HEK293T (cell line): ENCODE measurements at regions not wholly inside any gene's neighbourhood (a gene's known extent, or its start where the extent isn't known, plus 50 kb on each side); places are given as distances from the start of the nearest gene placed in this dataset.

Source experiments
- CTCF ChIA-PET: fragments of 350-600 bp; formaldehyde crosslinking; extraction: SDS; loops from one replicate; lab custom pipeline; 2021; ENCODE audit warnings: antibody characterized with exemption, inconsistent platforms; lab: Yijun Ruan, JAX
- POLR2A ChIA-PET: fragments of 350-600 bp; formaldehyde crosslinking; extraction: SDS; loops from one replicate; lab custom pipeline; 2020; ENCODE audit warnings: antibody characterized with exemption, inconsistent platforms; lab: Yijun Ruan, JAX
- DNase-seq: peaks from one replicate; pipeline ENCODE4 v3.0.0; 2012; ENCODE audit warnings: mixed read lengths; ENCODE audit errors: extremely low spot score
- ARNT ChIP-seq: fragments of 450-650 bp; IDR thresholded peaks from 2 replicates; pipeline ENCODE4 v1.6.1; 2017; ENCODE audit warnings: mild to moderate bottlenecking
- BHLHE40 ChIP-seq: fragments of 450-650 bp; IDR thresholded peaks from 2 replicates; pipeline ENCODE4 v1.6.1; 2016; ENCODE audit warnings: mild to moderate bottlenecking, moderate library complexity, borderline replicate concordance
- CTBP1 ChIP-seq: fragments of 450-650 bp; IDR thresholded peaks from 2 replicates; pipeline ENCODE4 v1.6.1; 2016; ENCODE audit warnings: borderline replicate concordance
- ELF4 ChIP-seq: fragments of 450-650 bp; IDR thresholded peaks from 2 replicates; pipeline ENCODE4 v1.6.1; 2017; ENCODE audit warnings: antibody characterized with exemption
- FOXA1 ChIP-seq: fragments of 450-650 bp; IDR thresholded peaks from 2 replicates; pipeline ENCODE4 v1.6.1; 2016; ENCODE audit warnings: mild to moderate bottlenecking
- FOXK2 ChIP-seq: fragments of 450-650 bp; IDR thresholded peaks from 2 replicates; pipeline ENCODE4 v1.6.1; 2016; ENCODE audit warnings: mild to moderate bottlenecking
- FOXM1 ChIP-seq: fragments of 450-650 bp; IDR thresholded peaks from 2 replicates; pipeline ENCODE4 v1.6.1; 2017; ENCODE audit warnings: mild to moderate bottlenecking, borderline replicate concordance
- HDGF ChIP-seq: fragments of 450-650 bp; IDR thresholded peaks from 2 replicates; pipeline ENCODE4 v1.6.1; 2017; ENCODE audit warnings: antibody characterized with exemption, borderline replicate concordance
- L3MBTL2 ChIP-seq: fragments of 450-650 bp; conservative IDR thresholded peaks from 2 replicates; pipeline ENCODE4 v1.6.1; 2016; ENCODE audit warnings: mild to moderate bottlenecking
- LEF1 ChIP-seq: fragments of 450-650 bp; IDR thresholded peaks from 2 replicates; pipeline ENCODE4 v1.6.1; 2017; ENCODE audit warnings: mild to moderate bottlenecking, borderline replicate concordance
- NFRKB ChIP-seq: fragments of 450-650 bp; IDR thresholded peaks from 2 replicates; pipeline ENCODE4 v1.6.1; 2016; ENCODE audit warnings: mild to moderate bottlenecking, moderate library complexity
- PKNOX1 ChIP-seq: fragments of 450-650 bp; IDR thresholded peaks from 2 replicates; pipeline ENCODE4 v1.6.1; 2016
- SP1 ChIP-seq: fragments of 450-650 bp; IDR thresholded peaks from 2 replicates; pipeline ENCODE4 v1.6.1; 2017
- SUZ12 ChIP-seq: fragments of 450-650 bp; IDR thresholded peaks from 2 replicates; pipeline ENCODE4 v1.6.1; 2016; ENCODE audit warnings: mild to moderate bottlenecking
- TARDBP ChIP-seq: fragments of 450-650 bp; IDR thresholded peaks from 2 replicates; pipeline ENCODE4 v1.6.1; 2016
- ZNF384 ChIP-seq: fragments of 450-650 bp; IDR thresholded peaks from 2 replicates; pipeline ENCODE4 v1.6.1; 2016

GRCh38 chr17:77474292-77474988, 333.7 kb downstream of the SEC14L1 start:
- DNase-seq = no peak
- CTCF ChIA-PET = interaction anchor here (0.6 kb wide), 1 partner anchor 60 kb away, joined by 3 read pairs; no protein-coding TSS in a partner anchor
- TF ChIP-seq BHLHE40 = no peak
- no peak for TF ChIP-seq SUZ12
- TF ChIP-seq LEF1 = no peak
- TF ChIP-seq CTBP1 = no peak
- no peak for TF ChIP-seq ARNT
- TF ChIP-seq FOXA1 = no peak
- no peak for TF ChIP-seq ELF4
- no peak for TF ChIP-seq HDGF
- no peak for TF ChIP-seq TARDBP
- TF ChIP-seq FOXK2 = no peak
- TF ChIP-seq FOXM1 = no peak
- no peak for TF ChIP-seq PKNOX1
- no peak for TF ChIP-seq L3MBTL2
- no peak for TF ChIP-seq ZNF384
- no peak for TF ChIP-seq NFRKB
- POLR2A ChIA-PET = no interaction called here

GRCh38 chr17:77475016-77475976, 334.5 kb downstream of the SEC14L1 start:
- CTCF ChIA-PET = no interaction called here
- no peak for DNase-seq
- POLR2A ChIA-PET = no interaction called here
- TF ChIP-seq TARDBP (no peak), FOXK2 (no peak), SP1 (no peak), NFRKB (no peak), SUZ12 (no peak), CTBP1 (no peak), FOXA1 (no peak), ARNT (no peak)

GRCh38 chr17:77476006-77476405, 335.2 kb downstream of the SEC14L1 start:
- ChIA-PET CTCF (no interaction called here), POLR2A (no interaction called here)
- no peak for DNase-seq

GRCh38 chr17:77476498-77476897, 335.7 kb downstream of the SEC14L1 start:
- no peak for TF ChIP-seq FOXK2
- no peak for TF ChIP-seq HDGF
- TF ChIP-seq ZNF384 = no peak
- TF ChIP-seq FOXA1 = no peak
- TF ChIP-seq BHLHE40 = no peak
- TF ChIP-seq L3MBTL2 = no peak
- no peak for TF ChIP-seq TARDBP
- no peak for TF ChIP-seq ELF4
- TF ChIP-seq ARNT = no peak
- TF ChIP-seq CTBP1 = no peak
- no peak for TF ChIP-seq FOXM1
- no peak for TF ChIP-seq SUZ12
- no peak for TF ChIP-seq PKNOX1
- TF ChIP-seq SP1 = no peak
- TF ChIP-seq NFRKB = no peak
- TF ChIP-seq LEF1 = no peak
- no peak for DNase-seq
- ChIA-PET CTCF (no interaction called here), POLR2A (no interaction called here)

More at GRCh38 chr17:77476006-77476405, 335.2 kb downstream of the SEC14L1 start:
- TF ChIP-seq CTBP1 (no peak), FOXM1 (no peak), PKNOX1 (no peak), LEF1 (no peak), SP1 (no peak), ARNT (no peak), NFRKB (no peak), ZNF384 (no peak), L3MBTL2 (no peak), ELF4 (no peak), FOXK2 (no peak), SUZ12 (no peak), HDGF (no peak), BHLHE40 (no peak)

GRCh38 chr17:77476931-77477805, 336.4 kb downstream of the SEC14L1 start:
- ChIA-PET CTCF (interaction anchor here (1.1 kb wide), 1 partner anchor 77 kb away, joined by 5 read pairs; no protein-coding TSS in a partner anchor), POLR2A (interaction anchor here (1.3 kb wide), 1 partner anchor 25 kb away, joined by 5 read pairs; no protein-coding TSS in a partner anchor)
- no peak for DNase-seq
- no peak for TF ChIP-seq L3MBTL2
- TF ChIP-seq SP1 = no peak
- no peak for TF ChIP-seq HDGF
- TF ChIP-seq ELF4 = no peak
- TF ChIP-seq SUZ12 = no peak
- no peak for TF ChIP-seq ARNT
- TF ChIP-seq ZNF384 = no peak
- no peak for TF ChIP-seq FOXM1
- TF ChIP-seq NFRKB = no peak
